GM12874 (cell line): ENCODE measurements at regions not wholly inside any gene's neighbourhood (a gene's known extent, or its start where the extent isn't known, plus 50 kb on each side); places are given as distances from the start of the nearest gene placed in this dataset.

ENCODE experiments used
- CTCF ChIP-seq: IDR thresholded peaks from 2 replicates; pipeline ENCODE4 v1.5.1; 2011; ENCODE audit warnings: low read depth, mild to moderate bottlenecking, control low read depth, low read length, moderate library complexity; ENCODE audit not compliant: insufficient read depth

GRCh38 chr2:176745543-176746200 is 466.9 kb upstream of the HNRNPA3 start:
- no peak for TF ChIP-seq CTCF

- TF ChIP-seq CTCF = no peak
Measured at GRCh38 chr2:176746411-176746810, 466.2 kb upstream of the HNRNPA3 start.

- no peak for TF ChIP-seq CTCF
Measured at GRCh38 chr2:176747506-176747905, 465.1 kb upstream of the HNRNPA3 start.

GRCh38 chr2:176747928-176748327 is 464.7 kb upstream of the HNRNPA3 start:
- TF ChIP-seq CTCF = no peak

GRCh38 chr2:176748662-176749061 is 463.9 kb upstream of the HNRNPA3 start:
- no peak for TF ChIP-seq CTCF

- TF ChIP-seq CTCF = no peak
Measured at GRCh38 chr2:176751314-176752227, 461.0 kb upstream of the HNRNPA3 start.

- no peak for TF ChIP-seq CTCF
Measured at GRCh38 chr2:176752295-176752694, 460.3 kb upstream of the HNRNPA3 start.
